BLaER1 treated with 17β-estradiol and CSF1 and Interleukin-3, amounts not matched to agents 10 nM and 100 nM (cell line): ENCODE measurements at regions not wholly inside any gene's neighbourhood (a gene's known extent, or its start where the extent isn't known, plus 50 kb on each side); places are given as distances from the start of the nearest gene placed in this dataset.

Experiments used
- H3K27ac ChIP-seq, 11 experiments: shearing (Covaris generic); formaldehyde crosslinking; 2 replicates each; pipeline ENCODE4 v1.8.1; 2022
- H3K27me3 ChIP-seq, 11 experiments: shearing (Covaris generic); formaldehyde crosslinking; 2 replicates each; pipeline ENCODE4 v1.8.1; 2022
- H3K36me3 ChIP-seq, 11 experiments: shearing (Covaris generic); formaldehyde crosslinking; 2 replicates each; pipeline ENCODE4 v1.8.1; 2022
- H3K4me1 ChIP-seq, 10 experiments: shearing (Covaris generic); formaldehyde crosslinking; 2 replicates each; pipeline ENCODE4 v1.8.1; 2022
- H3K4me2 ChIP-seq, 11 experiments: shearing (Covaris generic); formaldehyde crosslinking; 2 replicates each; pipeline ENCODE4 v1.8.1; 2022
- H3K4me3 ChIP-seq, 10 experiments: shearing (Covaris generic); formaldehyde crosslinking; 2 replicates each; pipeline ENCODE4 v1.8.1; 2022
- H3K9ac ChIP-seq, 11 experiments: shearing (Covaris generic); formaldehyde crosslinking; 2 replicates each; pipeline ENCODE4 v1.8.1; 2022
- H3K9me3 ChIP-seq, 11 experiments: shearing (Covaris generic); formaldehyde crosslinking; replicated peaks in 1 of 11; 2 replicates each; pipeline ENCODE4 v1.8.1; 2022
- H4K20me1 ChIP-seq, 11 experiments: shearing (Covaris generic); formaldehyde crosslinking; 2 replicates each; pipeline ENCODE4 v1.8.1; 2022
- Cebpa-rat ChIP-seq, 11 experiments: shearing (Covaris generic); IDR thresholded peaks; 2 replicates each; pipeline ENCODE4 v1.8.1; 2022

GRCh38 chr13:104473936-104474335 lies 1407.7 kb upstream of the SLC10A2 start:
- H3K36me3 ChIP-seq, result no peaks in the 10 kb centered on the region
- H3K4me3 ChIP-seq, result no peak overlapping the region
- H3K4me1 ChIP-seq, result no peaks in the 10 kb centered on the region
- no peak for TF ChIP-seq Cebpa-rat (IDR thresholded peaks at IDR 0.05)
- no peak overlapping the region for H3K4me2 ChIP-seq
- H3K27me3 ChIP-seq, result no peaks in the 10 kb centered on the region
- no peak overlapping the region for H3K9ac ChIP-seq
- H4K20me1 ChIP-seq, result no peaks in the 10 kb centered on the region
- H3K27ac ChIP-seq, result no peak overlapping the region
- peaks cover 0 to 3% (median 0%) of the 10 kb centered on the region in 11 experiments; a peak in 9 of 22 replicates for H3K9me3 ChIP-seq

- TF ChIP-seq Cebpa-rat (IDR thresholded peaks at IDR 0.05), result no peak
- Histone ChIP-seq H3K9ac (no peak overlapping the region), H3K4me2 (no peak overlapping the region), H4K20me1 (no peaks in the 10 kb centered on the region), H3K27me3 (no peaks in the 10 kb centered on the region), H3K27ac (no peak overlapping the region), H3K4me3 (no peak overlapping the region), H3K4me1 (no peaks in the 10 kb centered on the region), H3K36me3 (no peaks in the 10 kb centered on the region), H3K9me3 (no peaks in the 10 kb centered on the region)
Observed at GRCh38 chr13:104466016-104466415, 1399.8 kb upstream of the SLC10A2 start.

DNA sequence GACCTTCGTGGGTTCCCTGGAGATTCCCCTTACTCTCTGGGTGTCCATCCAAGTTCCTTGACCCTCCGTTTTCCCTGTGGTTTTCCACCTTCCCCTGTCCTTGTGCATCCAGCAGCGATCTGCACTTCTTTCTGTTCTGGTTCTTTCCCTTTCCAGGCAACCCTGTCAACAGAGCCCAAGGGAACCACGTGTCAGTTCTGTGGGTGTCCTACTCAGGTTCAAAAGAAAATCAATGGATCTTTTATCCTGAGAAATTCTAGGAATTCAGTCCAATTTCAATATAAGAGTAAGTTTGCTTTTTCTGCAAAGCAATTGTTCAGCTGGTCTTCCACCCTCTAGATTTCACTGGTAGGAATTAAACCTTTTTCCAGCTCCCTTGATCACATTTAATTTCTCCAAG lies 1394.8 kb upstream of the SLC10A2 start:
- Histone ChIP-seq H3K27me3 (no peaks in the 10 kb centered on the region), H3K9ac (no peak overlapping the region), H3K36me3 (no peaks in the 10 kb centered on the region), H3K4me1 (no peaks in the 10 kb centered on the region), H3K9me3 (no peaks in the 10 kb centered on the region), H3K4me2 (no peak overlapping the region), H3K27ac (no peak overlapping the region), H4K20me1 (no peaks in the 10 kb centered on the region), H3K4me3 (no peak overlapping the region)
- no peak for TF ChIP-seq Cebpa-rat (IDR thresholded peaks at IDR 0.05)

- Histone ChIP-seq H3K36me3 (no peaks in the 10 kb centered on the region), H3K9ac (no peak overlapping the region), H3K4me2 (no peak overlapping the region), H3K9me3 (peaks cover 0 to under 1% (median 0%) of the 10 kb centered on the region in 11 experiments; a peak in 1 of 22 replicates), H4K20me1 (no peaks in the 10 kb centered on the region), H3K27me3 (no peaks in the 10 kb centered on the region), H3K27ac (no peak overlapping the region), H3K4me1 (no peaks in the 10 kb centered on the region), H3K4me3 (no peak overlapping the region)
- no peak for TF ChIP-seq Cebpa-rat (IDR thresholded peaks at IDR 0.05)
Observed at GRCh38 chr13:104460554-104460953, 1394.3 kb upstream of the SLC10A2 start.

DNA sequence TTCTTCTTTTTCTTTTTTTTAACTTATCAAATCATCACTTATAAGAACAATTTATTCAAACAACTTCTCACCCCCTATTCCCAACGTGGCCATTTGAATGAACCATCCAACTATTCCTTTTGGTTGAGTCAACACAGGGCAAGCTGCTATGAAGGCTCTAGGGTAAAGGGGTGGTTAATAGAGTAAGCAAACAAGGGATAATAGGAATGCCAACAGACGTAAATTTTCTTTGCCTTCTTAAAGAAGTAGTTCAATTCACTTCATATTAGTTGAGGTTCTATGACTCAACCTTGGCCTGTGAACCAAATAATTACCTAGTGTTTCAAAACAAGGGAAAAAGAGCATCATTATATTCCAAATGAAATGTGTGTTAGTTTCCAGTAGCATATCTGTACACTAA lies 1383.8 kb upstream of the SLC10A2 start:
- Histone ChIP-seq H3K27ac (no peak overlapping the region), H4K20me1 (no peaks in the 10 kb centered on the region), H3K27me3 (no peaks in the 10 kb centered on the region), H3K36me3 (no peaks in the 10 kb centered on the region), H3K9me3 (peaks cover 0 to 7% (median 0%) of the 10 kb centered on the region in 11 experiments; a peak in 3 of 22 replicates), H3K4me2 (no peak overlapping the region), H3K9ac (no peak overlapping the region), H3K4me1 (no peaks in the 10 kb centered on the region), H3K4me3 (no peak overlapping the region)
- no peak for TF ChIP-seq Cebpa-rat (IDR thresholded peaks at IDR 0.05)

DNA sequence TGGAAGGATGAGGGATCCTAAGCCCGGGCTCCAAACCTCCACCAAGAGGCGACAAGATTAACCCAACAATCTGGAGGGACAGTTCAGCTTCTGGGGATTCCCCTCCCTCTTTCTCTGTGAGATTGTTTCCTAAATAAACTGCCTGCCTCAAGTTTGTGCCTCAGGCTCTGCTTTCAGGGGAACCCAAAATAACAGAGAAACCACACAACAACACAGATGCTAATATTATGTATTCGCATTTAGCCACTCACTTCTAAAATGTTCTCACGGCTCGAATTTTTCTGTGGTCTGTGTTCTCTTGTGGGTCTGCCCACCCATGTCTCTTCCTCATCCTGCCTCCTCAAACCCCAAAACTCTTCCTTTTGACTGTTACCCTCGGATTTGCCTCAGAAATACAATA lies 1381.1 kb upstream of the SLC10A2 start:
- no peak overlapping the region for H3K4me3 ChIP-seq
- peaks cover 0 to 7% (median 0%) of the 10 kb centered on the region in 11 experiments; a peak in 2 of 22 replicates for H3K9me3 ChIP-seq
- H3K27ac ChIP-seq, result no peak overlapping the region
- no peak for TF ChIP-seq Cebpa-rat (IDR thresholded peaks at IDR 0.05)
- H4K20me1 ChIP-seq, result no peaks in the 10 kb centered on the region
- H3K4me1 ChIP-seq, result no peaks in the 10 kb centered on the region
- H3K27me3 ChIP-seq, result no peaks in the 10 kb centered on the region
- H3K4me2 ChIP-seq, result no peak overlapping the region
- no peak overlapping the region for H3K9ac ChIP-seq
- no peaks in the 10 kb centered on the region for H3K36me3 ChIP-seq

- no peak for TF ChIP-seq Cebpa-rat (IDR thresholded peaks at IDR 0.05)
- Histone ChIP-seq H4K20me1 (no peaks in the 10 kb centered on the region), H3K27ac (no peak overlapping the region), H3K9me3 (0 out of 22 replicates have a peak, but pooled peaks cover 0 to 3% (median 0%) of the 10 kb centered on the region in 11 experiments), H3K9ac (no peak overlapping the region), H3K4me3 (no peak overlapping the region), H3K36me3 (no peaks in the 10 kb centered on the region), H3K27me3 (no peaks in the 10 kb centered on the region), H3K4me2 (no peak overlapping the region), H3K4me1 (no peaks in the 10 kb centered on the region)
Observed at GRCh38 chr13:104442536-104442935, 1376.3 kb upstream of the SLC10A2 start.

GRCh38 chr13:104436555-104436954 lies 1370.3 kb upstream of the SLC10A2 start:
- Histone ChIP-seq H4K20me1 (no peaks in the 10 kb centered on the region), H3K9me3 (no peaks in the 10 kb centered on the region), H3K4me1 (no peaks in the 10 kb centered on the region), H3K27me3 (no peaks in the 10 kb centered on the region), H3K27ac (no peak overlapping the region), H3K4me3 (no peak overlapping the region), H3K36me3 (no peaks in the 10 kb centered on the region), H3K4me2 (no peak overlapping the region), H3K9ac (no peak overlapping the region)
- TF ChIP-seq Cebpa-rat (IDR thresholded peaks at IDR 0.05), result no peak

DNA sequence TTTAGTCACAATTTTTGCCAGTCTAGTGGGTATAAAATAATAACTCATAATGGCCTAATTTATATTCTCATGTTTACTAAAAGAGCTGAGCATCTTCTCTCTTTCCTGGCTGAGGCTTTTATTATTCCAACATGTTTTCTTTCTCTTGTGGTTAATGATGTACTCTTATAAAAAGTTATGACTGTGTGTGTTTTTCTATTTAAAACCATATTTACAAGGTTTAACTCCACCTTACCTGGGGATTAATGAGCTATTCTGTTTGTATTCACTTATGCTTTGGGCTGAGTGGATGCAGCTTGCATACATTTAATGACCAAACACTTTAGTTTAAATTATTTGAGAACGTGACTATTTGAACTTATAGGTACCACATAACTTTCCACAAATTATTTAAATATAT lies 1365.7 kb upstream of the SLC10A2 start:
- H3K4me1 ChIP-seq, result no peaks in the 10 kb centered on the region
- no peaks in the 10 kb centered on the region for H4K20me1 ChIP-seq
- no peaks in the 10 kb centered on the region for H3K36me3 ChIP-seq
- no peaks in the 10 kb centered on the region for H3K9me3 ChIP-seq
- no peak overlapping the region for H3K27ac ChIP-seq
- H3K4me2 ChIP-seq, result no peak overlapping the region
- no peak overlapping the region for H3K4me3 ChIP-seq
- H3K27me3 ChIP-seq, result no peaks in the 10 kb centered on the region
- H3K9ac ChIP-seq, result no peak overlapping the region
- no peak for TF ChIP-seq Cebpa-rat (IDR thresholded peaks at IDR 0.05)

DNA sequence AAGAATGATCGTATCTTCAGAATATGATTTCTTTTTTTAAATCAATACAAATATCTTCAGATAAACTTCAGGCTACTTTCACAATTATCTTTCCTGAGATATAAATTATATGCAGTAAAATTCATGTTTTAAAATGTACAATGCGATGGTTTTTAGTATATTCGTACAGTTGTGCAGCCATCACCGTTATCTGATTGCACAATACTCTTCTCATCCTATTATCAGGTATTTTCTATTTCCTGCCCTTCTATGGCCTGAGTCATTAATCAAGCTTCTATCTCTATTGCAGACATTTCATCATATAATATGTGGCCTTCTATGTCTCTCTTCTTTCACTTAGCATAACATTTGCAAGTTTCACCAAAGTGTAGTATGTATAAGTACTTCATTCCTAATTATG lies 1360.2 kb upstream of the SLC10A2 start:
- Histone ChIP-seq H4K20me1 (no peaks in the 10 kb centered on the region), H3K36me3 (no peaks in the 10 kb centered on the region), H3K4me1 (no peaks in the 10 kb centered on the region), H3K4me3 (no peak overlapping the region), H3K9ac (no peak overlapping the region), H3K4me2 (no peak overlapping the region), H3K27me3 (no peaks in the 10 kb centered on the region), H3K27ac (no peak overlapping the region), H3K9me3 (0 out of 22 replicates have a peak, but pooled peaks cover 0 to 5% (median 0%) of the 10 kb centered on the region in 11 experiments)
- 0 out of 22 replicates have a peak, but pooled peaks of 1 of the 11 experiments have one; percentile 29 for TF ChIP-seq Cebpa-rat (IDR thresholded peaks at IDR 0.05)
